ENCODE measurements at regions not wholly inside any gene's neighbourhood (a gene's known extent, or its start where the extent isn't known, plus 50 kb on each side); places are given as distances from the start of the nearest gene placed in this dataset.

GRCh38 chr16:14347706-14348105, 276.6 kb downstream of the MRTFB start:
- no peak for DNase-seq (ENCODE audit: low spot score in 2 of 2)
- Histone ChIP-seq H3K4me1 (no peaks in the 10 kb centered on the region), H3K27me3 (no peaks in the 10 kb centered on the region), H3K9me3 (peaks cover 0 to 16% (median 0%) of the 10 kb centered on the region in 4 donors), H3K36me3 (no peaks in the 10 kb centered on the region), H3K27ac (no peak overlapping the region), H3K4me3 (no peak overlapping the region)
- no peak for TF ChIP-seq POLR2A (IDR thresholded peaks at IDR 0.05)
- TF ChIP-seq, protein P1, sequence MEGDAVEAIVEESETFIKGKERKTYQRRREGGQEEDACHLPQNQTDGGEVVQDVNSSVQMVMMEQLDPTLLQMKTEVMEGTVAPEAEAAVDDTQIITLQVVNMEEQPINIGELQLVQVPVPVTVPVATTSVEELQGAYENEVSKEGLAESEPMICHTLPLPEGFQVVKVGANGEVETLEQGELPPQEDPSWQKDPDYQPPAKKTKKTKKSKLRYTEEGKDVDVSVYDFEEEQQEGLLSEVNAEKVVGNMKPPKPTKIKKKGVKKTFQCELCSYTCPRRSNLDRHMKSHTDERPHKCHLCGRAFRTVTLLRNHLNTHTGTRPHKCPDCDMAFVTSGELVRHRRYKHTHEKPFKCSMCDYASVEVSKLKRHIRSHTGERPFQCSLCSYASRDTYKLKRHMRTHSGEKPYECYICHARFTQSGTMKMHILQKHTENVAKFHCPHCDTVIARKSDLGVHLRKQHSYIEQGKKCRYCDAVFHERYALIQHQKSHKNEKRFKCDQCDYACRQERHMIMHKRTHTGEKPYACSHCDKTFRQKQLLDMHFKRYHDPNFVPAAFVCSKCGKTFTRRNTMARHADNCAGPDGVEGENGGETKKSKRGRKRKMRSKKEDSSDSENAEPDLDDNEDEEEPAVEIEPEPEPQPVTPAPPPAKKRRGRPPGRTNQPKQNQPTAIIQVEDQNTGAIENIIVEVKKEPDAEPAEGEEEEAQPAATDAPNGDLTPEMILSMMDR (IDR thresholded peaks at IDR 0.05), result no peak
- no peak for TF ChIP-seq EP300 (IDR thresholded peaks at IDR 0.05)
- 78 to 81% methylated on average over 12 of the region's 12 CpGs for WGBS, 2 donors

DNA sequence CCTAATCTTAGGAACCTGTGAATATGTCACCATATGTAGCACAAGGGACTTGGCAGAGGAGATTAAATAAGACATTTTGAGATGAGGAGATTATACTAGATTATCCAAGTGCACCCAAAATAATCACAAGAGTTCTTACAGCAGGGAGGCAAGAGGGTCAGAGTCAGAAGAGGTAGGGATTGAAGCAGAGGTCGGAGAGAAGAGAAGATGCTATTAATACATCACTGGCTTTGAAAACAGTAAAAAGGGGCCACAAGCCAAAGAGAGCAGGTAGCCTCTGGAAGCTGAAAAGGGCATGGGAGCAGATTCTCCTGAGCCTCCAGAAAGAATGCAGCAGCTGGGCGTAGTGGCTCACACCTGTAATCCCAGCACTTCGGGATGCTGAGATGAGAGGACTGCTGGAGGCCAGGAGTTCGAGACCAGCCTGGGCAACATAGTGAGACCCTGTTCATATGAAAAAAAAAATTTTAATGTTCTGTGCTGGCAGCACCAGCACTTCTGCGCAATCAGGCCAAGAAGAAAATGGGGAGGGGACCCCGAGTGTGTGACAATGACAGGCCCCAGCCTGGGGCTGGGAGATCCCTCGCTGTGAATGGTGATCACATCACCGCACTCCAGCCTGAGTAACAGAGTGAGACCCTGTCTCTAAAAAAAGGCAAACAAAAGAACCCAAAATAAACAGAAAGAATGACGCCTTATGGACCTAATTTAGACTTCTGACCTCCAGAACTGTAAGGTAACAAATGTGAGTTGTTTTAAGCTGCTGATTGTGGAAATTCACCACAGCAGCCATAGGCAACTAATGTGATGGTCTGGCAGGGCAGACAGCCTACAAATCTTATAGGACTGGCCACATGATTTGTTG, 275.4 kb downstream of the MRTFB start:
- H3K4me3 ChIP-seq, result no peak overlapping the region
- DNase-seq (ENCODE audit: low spot score in 2 of 2), result no peak
- H3K9me3 ChIP-seq, result peaks cover 0 to 18% (median 0%) of the 10 kb centered on the region in 4 donors
- no peak for TF ChIP-seq EP300 (IDR thresholded peaks at IDR 0.05)
- TF ChIP-seq, protein P1 (IDR thresholded peaks at IDR 0.05), result no peak
- TF ChIP-seq POLR2A (IDR thresholded peaks at IDR 0.05), result no peak
- no peaks in the 10 kb centered on the region for H3K4me1 ChIP-seq
- H3K36me3 ChIP-seq, result no peaks in the 10 kb centered on the region
- H3K27me3 ChIP-seq, result no peaks in the 10 kb centered on the region
- 80 to 84% methylated on average over 9 of the region's 9 CpGs for WGBS, 2 donors
- H3K27ac ChIP-seq, result no peak overlapping the region

GRCh38 chr16:14345512-14346115, 274.5 kb downstream of the MRTFB start:
- Histone ChIP-seq H3K27me3 (no peaks in the 10 kb centered on the region), H3K9me3 (peaks cover 0 to 18% (median 0%) of the 10 kb centered on the region in 4 donors), H3K4me1 (no peaks in the 10 kb centered on the region), H3K4me3 (no peak overlapping the region), H3K27ac (no peak overlapping the region), H3K36me3 (no peaks in the 10 kb centered on the region)
- no peak for TF ChIP-seq EP300 (IDR thresholded peaks at IDR 0.05)
- no peak for TF ChIP-seq POLR2A (IDR thresholded peaks at IDR 0.05)
- TF ChIP-seq, protein P1 (IDR thresholded peaks at IDR 0.05), result no peak
- WGBS, 2 donors, result 82 to 83% methylated on average over 19 of the region's 19 CpGs
- DNase-seq (ENCODE audit: low spot score in 2 of 2), result no peak

- H3K36me3 ChIP-seq, result no peaks in the 10 kb centered on the region
- no peak overlapping the region for H3K27ac ChIP-seq
- peaks cover 0 to 18% (median 0%) of the 10 kb centered on the region in 4 donors for H3K9me3 ChIP-seq
- no peak for TF ChIP-seq POLR2A (IDR thresholded peaks at IDR 0.05)
- no peak for TF ChIP-seq EP300 (IDR thresholded peaks at IDR 0.05)
- TF ChIP-seq, protein P1 (IDR thresholded peaks at IDR 0.05), result no peak
- no peaks in the 10 kb centered on the region for H3K27me3 ChIP-seq
- WGBS, 2 donors, result 68 to 73% methylated on average over 9 of the region's 9 CpGs
- H3K4me1 ChIP-seq, result no peaks in the 10 kb centered on the region
- no peak for DNase-seq (ENCODE audit: low spot score in 2 of 2)
- no peak overlapping the region for H3K4me3 ChIP-seq
Measured at GRCh38 chr16:14344945-14345344, 273.8 kb downstream of the MRTFB start.

DNA sequence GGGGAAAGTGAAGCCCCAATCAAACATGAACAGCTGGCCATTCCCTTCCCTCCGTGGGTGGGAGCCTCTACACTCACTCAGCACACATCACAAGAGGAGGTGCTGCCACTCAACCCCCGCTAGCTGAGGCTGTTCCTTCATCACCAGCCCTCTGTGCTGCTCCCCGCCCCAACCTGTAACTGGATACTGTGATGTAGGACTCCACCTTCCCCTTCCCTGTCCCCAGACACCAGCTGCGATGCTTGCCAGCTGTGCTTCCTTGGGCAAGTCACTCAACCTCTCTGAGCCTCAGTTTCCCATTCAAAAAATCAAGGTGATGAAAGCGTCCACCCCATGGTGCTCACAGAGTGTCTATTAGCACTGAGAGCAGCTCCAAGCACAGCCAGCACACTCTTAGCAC, 273.2 kb downstream of the MRTFB start:
- Histone ChIP-seq H3K27ac (no peak overlapping the region), H3K4me1 (no peaks in the 10 kb centered on the region), H3K9me3 (peaks cover 0 to 18% (median 0%) of the 10 kb centered on the region in 4 donors), H3K4me3 (no peak overlapping the region), H3K36me3 (no peaks in the 10 kb centered on the region), H3K27me3 (no peaks in the 10 kb centered on the region)
- WGBS, 2 donors, result 67 to 72% methylated on average over 5 of the region's 5 CpGs
- TF ChIP-seq EP300 (IDR thresholded peaks at IDR 0.05) (no peak), POLR2A (IDR thresholded peaks at IDR 0.05) (no peak)
- TF ChIP-seq, protein P1 (IDR thresholded peaks at IDR 0.05), result no peak
- no peak for DNase-seq (ENCODE audit: low spot score in 2 of 2)

Measured in tibial nerve (tissue), 4 donors.